ENCODE measurements at regions not wholly inside any gene's neighbourhood (a gene's known extent, or its start where the extent isn't known, plus 50 kb on each side); places are given as distances from the start of the nearest gene placed in this dataset.

DNA sequence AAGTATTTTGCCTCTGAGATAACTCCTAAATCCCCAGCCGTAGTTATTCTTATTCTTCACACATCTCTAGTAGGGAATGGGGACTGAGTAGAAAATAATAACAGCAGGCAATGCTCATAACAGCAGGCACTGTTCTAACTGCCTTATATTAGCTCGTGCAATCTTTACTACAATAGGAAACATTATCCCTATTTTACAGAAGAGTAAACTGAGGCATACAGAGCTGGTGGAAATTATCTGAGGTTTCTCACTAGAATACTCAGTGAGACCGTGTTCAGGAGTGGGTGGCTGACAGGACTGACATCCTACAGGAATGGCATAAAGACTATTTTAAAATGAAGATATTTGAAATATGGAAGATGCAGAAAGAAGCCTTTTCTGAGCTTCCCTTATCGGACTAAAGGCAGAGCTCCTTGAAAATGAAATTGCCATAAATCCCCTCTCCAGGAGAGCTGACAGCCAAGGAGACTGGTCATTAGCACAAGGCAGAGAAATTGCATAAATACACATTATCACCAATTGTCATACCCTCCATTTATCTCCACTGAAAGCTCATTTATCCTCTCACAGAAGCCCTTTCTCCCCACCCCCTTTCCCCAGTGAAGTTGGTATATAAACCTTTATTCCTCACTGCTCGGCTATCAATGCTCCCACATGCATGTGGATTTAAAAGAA lies 93.9 kb downstream of the RASSF10 start:
- TF ChIP-seq YY1 (IDR thresholded peaks at IDR 0.05; ENCODE audit: insufficient read depth, insufficient read length): no peak
- TF ChIP-seq ZNF274 (IDR thresholded peaks at IDR 0.05; ENCODE audit: low read depth, low read length): no peak
- TF ChIP-seq SUZ12 (IDR thresholded peaks at IDR 0.05; ENCODE audit: extremely low read depth, insufficient read depth, insufficient read length): no peak
